ENCODE measurements at regions not wholly inside any gene's neighbourhood (a gene's known extent, or its start where the extent isn't known, plus 50 kb on each side); places are given as distances from the start of the nearest gene placed in this dataset.
A peak's percentile ranks its signal among the peaks of the same experiment; 100 is the strongest.

DNA sequence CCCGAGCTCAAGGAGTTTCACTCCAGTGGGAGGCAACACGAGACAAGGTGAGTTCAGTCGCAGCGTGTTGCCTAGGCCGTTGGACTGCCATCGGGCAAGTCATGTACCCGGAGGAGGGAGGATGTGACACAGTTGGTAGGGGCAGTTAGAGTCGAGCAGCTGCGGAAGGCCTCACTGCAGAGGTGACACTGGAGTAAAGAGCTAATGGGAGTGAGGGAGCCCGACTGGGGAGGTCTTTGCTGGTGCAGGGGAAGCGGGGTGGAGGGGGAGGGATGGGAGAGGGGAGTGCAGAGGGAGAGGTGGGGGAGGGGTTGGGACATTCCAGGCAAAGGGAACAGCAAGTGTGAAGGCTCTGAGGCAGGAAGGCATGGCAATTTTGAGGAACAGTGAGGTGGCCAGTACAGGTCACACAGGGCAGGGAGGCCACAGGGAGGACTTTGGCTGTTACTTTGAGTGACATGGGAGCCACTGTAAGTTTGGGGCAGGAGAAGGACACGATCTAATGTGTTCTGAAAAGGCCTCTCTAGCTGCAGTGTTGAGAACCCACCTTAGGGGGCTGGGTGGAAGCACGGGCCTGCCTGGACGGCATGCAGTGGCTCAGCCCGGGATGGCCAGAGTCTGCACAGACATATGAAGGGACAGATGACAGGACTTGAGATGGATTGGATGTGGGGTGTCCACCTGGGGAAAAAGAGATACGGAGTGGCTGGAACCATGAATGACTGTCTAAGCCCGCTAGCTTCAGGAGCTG is 61.1 kb downstream of the KCNF1 start:
- H3K36me3 ChIP-seq, result no peaks in the 10 kb centered on the region
- intact Hi-C loops (cut with DNase I), result loop anchor here in 1 of 10 donors (5.0 kb wide), 1 partner anchor 51 kb away; no protein-coding TSS in a partner anchor
- WGBS, 4 donors, result 87 to 91% (median 88%) methylated on average over 17 of the region's 17 CpGs
- no peak overlapping the region for H3K27ac ChIP-seq
- no peaks in the 10 kb centered on the region for H3K9me3 ChIP-seq
- H3K4me1 ChIP-seq, result peaks cover 0 to 8% (median 0%) of the 10 kb centered on the region in 12 donors
- H3K4me3 ChIP-seq, result no peak overlapping the region
- peaks cover 0 to 25% (median 0%) of the 10 kb centered on the region in 9 donors for H3K27me3 ChIP-seq
- TF ChIP-seq, protein P1, sequence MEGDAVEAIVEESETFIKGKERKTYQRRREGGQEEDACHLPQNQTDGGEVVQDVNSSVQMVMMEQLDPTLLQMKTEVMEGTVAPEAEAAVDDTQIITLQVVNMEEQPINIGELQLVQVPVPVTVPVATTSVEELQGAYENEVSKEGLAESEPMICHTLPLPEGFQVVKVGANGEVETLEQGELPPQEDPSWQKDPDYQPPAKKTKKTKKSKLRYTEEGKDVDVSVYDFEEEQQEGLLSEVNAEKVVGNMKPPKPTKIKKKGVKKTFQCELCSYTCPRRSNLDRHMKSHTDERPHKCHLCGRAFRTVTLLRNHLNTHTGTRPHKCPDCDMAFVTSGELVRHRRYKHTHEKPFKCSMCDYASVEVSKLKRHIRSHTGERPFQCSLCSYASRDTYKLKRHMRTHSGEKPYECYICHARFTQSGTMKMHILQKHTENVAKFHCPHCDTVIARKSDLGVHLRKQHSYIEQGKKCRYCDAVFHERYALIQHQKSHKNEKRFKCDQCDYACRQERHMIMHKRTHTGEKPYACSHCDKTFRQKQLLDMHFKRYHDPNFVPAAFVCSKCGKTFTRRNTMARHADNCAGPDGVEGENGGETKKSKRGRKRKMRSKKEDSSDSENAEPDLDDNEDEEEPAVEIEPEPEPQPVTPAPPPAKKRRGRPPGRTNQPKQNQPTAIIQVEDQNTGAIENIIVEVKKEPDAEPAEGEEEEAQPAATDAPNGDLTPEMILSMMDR (IDR thresholded peaks at IDR 0.05), result no peak
- no peak for TF ChIP-seq POLR2A (IDR thresholded peaks at IDR 0.05)
- DNase-seq (no peak), ATAC-seq (no peak)

DNA sequence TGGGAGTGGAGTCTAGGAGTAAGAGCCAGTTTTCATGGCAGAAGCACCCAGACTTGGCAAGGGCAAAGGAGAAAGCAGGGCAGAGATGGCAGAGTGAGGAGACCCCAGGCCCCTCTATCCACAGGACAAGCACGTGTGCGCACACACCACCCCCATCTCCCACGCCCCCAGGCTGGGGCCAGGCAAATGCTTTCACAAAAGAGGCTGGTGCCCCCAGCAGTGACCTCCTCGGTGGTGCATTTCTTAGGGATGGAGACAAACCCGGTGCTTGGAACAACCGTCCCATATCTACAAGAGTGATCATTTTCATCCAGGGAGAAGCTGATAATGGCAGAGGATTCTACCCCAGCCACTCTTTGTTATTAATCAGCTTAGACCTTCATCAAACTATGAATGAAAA is 62.0 kb downstream of the KCNF1 start:
- Histone ChIP-seq H3K27me3 (peaks cover 0 to 25% (median 0%) of the 10 kb centered on the region in 9 donors), H3K9me3 (no peaks in the 10 kb centered on the region), H3K36me3 (no peaks in the 10 kb centered on the region), H3K4me3 (no peak overlapping the region), H3K4me1 (peaks cover 0 to 8% (median 0%) of the 10 kb centered on the region in 12 donors), H3K27ac (no peak overlapping the region)
- intact Hi-C loops (cut with DNase I), result loop anchor here in 1 of 10 donors (5.0 kb wide), 1 partner anchor 51 kb away; no protein-coding TSS in a partner anchor
- TF ChIP-seq, protein P1 (IDR thresholded peaks at IDR 0.05), result no peak
- TF ChIP-seq POLR2A (IDR thresholded peaks at IDR 0.05), result no peak
- DNase-seq (no peak), ATAC-seq (no peak)
- 79 to 83% (median 80%) methylated on average over 6 of the region's 6 CpGs for WGBS, 4 donors

DNA sequence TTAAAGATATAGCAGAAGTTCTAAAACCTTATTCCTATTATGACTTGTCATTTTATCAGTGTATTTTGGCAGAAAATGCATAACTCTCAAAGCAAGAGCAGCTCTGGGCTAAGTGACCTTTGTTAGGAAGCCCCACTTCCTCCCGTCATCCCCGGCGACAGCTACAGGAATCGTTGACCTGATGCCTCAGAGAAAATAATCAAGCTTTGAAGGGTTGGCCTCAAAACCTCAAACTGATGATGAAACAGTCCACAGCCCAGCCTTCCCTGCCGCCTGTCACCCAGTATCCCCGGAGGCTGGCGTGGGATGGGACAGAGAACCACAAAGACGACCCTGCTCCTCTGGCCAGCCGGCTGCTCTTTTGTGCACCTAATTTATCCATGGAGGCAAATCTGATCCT is 65.3 kb downstream of the KCNF1 start:
- H3K27ac ChIP-seq, result peak overlapping the region in 1 of 12 donors; percentile 13
- no peaks in the 10 kb centered on the region for H3K9me3 ChIP-seq
- TF ChIP-seq POLR2A (IDR thresholded peaks at IDR 0.05), result no peak
- TF ChIP-seq, protein P1 (IDR thresholded peaks at IDR 0.05), result no peak
- peaks cover 0 to 20% (median 0%) of the 10 kb centered on the region in 9 donors for H3K27me3 ChIP-seq
- 26 to 37% (median 30%) methylated on average over 9 of the region's 9 CpGs for WGBS, 4 donors
- ATAC-seq (peak in 2 of 4 donors; percentile 20 to 28), DNase-seq (no peak)
- intact Hi-C loops (cut with DNase I), result no loop called here
- H3K36me3 ChIP-seq, result no peaks in the 10 kb centered on the region
- peaks cover 0 to 13% (median 0%) of the 10 kb centered on the region in 12 donors for H3K4me1 ChIP-seq
- H3K4me3 ChIP-seq, result no peak overlapping the region

DNA sequence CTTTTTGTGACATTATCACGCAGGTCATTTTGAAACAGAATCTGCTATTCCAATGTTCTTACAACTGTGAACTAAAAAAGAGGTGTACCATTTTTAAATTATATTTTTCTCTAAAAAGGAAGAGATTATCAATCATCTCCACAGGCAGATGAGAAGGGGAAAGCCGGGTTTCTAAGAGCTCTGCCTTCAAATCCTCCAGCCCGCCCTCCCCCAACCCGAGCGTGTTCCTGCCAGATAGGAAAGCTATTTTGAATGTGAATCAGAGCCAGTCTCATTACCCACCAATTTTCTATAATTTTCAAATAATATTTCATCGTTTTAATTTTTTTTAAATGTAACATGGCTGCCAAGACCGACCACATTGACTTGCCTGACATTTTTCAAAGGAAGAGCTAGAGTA is 65.9 kb downstream of the KCNF1 start:
- Histone ChIP-seq H3K27me3 (peaks cover 0 to 17% (median 0%) of the 10 kb centered on the region in 9 donors), H3K9me3 (no peaks in the 10 kb centered on the region), H3K27ac (peak overlapping the region in 3 of 12 donors; percentile 25 to 48 (median 46)), H3K4me3 (peak overlapping the region in 5 of 12 donors; percentile 11 to 46 (median 25)), H3K4me1 (peaks cover 0 to 14% (median 0%) of the 10 kb centered on the region in 12 donors), H3K36me3 (no peaks in the 10 kb centered on the region)
- WGBS, 4 donors, result 33 to 49% (median 43%) methylated on average over 7 of the region's 7 CpGs
- ATAC-seq, result no peak
- no peak for TF ChIP-seq POLR2A (IDR thresholded peaks at IDR 0.05)
- TF ChIP-seq, protein P1 (IDR thresholded peaks at IDR 0.05), result no peak
- intact Hi-C loops (cut with DNase I), result no loop called here
- DNase-seq, result no peak

Data from heart left ventricle (tissue), 16 donors.